ENCODE measurements at regions not wholly inside any gene's neighbourhood (a gene's known extent, or its start where the extent isn't known, plus 50 kb on each side); places are given as distances from the start of the nearest gene placed in this dataset.

GRCh38 chr11:115670538-115671205, 166.5 kb upstream of the CADM1 start:
- TF ChIP-seq POLR2A (IDR thresholded peaks at IDR 0.05) (no peak), CTCF (IDR thresholded peaks at IDR 0.05 in 4 of 5, conservative IDR thresholded peaks at IDR 0.05 in 1 of 5) (no peak)

Data from gastrocnemius medialis (tissue), 4 donors.